Osteoblast (primary cell): ENCODE measurements at regions not wholly inside any gene's neighbourhood (a gene's known extent, or its start where the extent isn't known, plus 50 kb on each side); places are given as distances from the start of the nearest gene placed in this dataset.

Source experiments
- DNase-seq: peaks from one replicate; pipeline ENCODE4 v3.0.0; 2011; ENCODE audit warnings: low spot score, mixed read lengths; ENCODE audit not compliant: insufficient read length; ENCODE audit errors: missing footprints
- H2AFZ ChIP-seq: 2 replicates; pipeline ENCODE4 v1.6.0; 2011; ENCODE audit warnings: mild to moderate bottlenecking, low read length
- H3K27ac ChIP-seq: 2 replicates; pipeline ENCODE4 v1.5.1; 2011; ENCODE audit warnings: mild to moderate bottlenecking, low read depth, low read length, moderate library complexity
- H3K27me3 ChIP-seq: 2 replicates; pipeline ENCODE4 v1.6.0; 2012; ENCODE audit warnings: mild to moderate bottlenecking, control low read depth, inconsistent platforms, low read length, moderate library complexity; ENCODE audit not compliant: insufficient read depth
- H3K36me3 ChIP-seq: 2 replicates; pipeline ENCODE4 v1.5.1; 2011; ENCODE audit warnings: mild to moderate bottlenecking, low read length, control low read depth, moderate library complexity; ENCODE audit not compliant: insufficient read depth
- H3K4me1 ChIP-seq: 2 replicates; pipeline ENCODE4 v1.5.1; 2011; ENCODE audit warnings: mild to moderate bottlenecking, low read length, control low read depth, moderate library complexity; ENCODE audit not compliant: insufficient read depth
- H3K4me2 ChIP-seq: 2 replicates; pipeline ENCODE4 v1.6.0; 2011; ENCODE audit warnings: mild to moderate bottlenecking, low read length; ENCODE audit not compliant: insufficient read depth
- H3K4me3 ChIP-seq: fragments of 200-600 bp; sonication (generic); 3 replicates; pipeline ENCODE4 v1.5.1; 2012; ENCODE audit warnings: mild to moderate bottlenecking, low read length, inconsistent platforms; ENCODE audit not compliant: insufficient read depth
- H3K79me2 ChIP-seq: 2 replicates; pipeline ENCODE4 v1.6.0; 2012; ENCODE audit warnings: mild to moderate bottlenecking, low read length, control low read depth, inconsistent platforms; ENCODE audit not compliant: insufficient read depth
- H3K9me3 ChIP-seq: 2 replicates; pipeline ENCODE4 v1.5.1; 2011; ENCODE audit warnings: low read depth, low read length, control low read depth
- H4K20me1 ChIP-seq: 2 replicates; pipeline ENCODE4 v1.6.0; 2012; ENCODE audit warnings: mild to moderate bottlenecking, low read length, control low read depth; ENCODE audit not compliant: insufficient read depth
- TF ChIP-seq, protein P1 (sequence below): IDR thresholded peaks from 2 replicates; pipeline ENCODE4 v1.5.1; 2011; ENCODE audit warnings: mild to moderate bottlenecking, low read depth, low read length, moderate library complexity; ENCODE audit errors: extremely low read depth

DNA sequence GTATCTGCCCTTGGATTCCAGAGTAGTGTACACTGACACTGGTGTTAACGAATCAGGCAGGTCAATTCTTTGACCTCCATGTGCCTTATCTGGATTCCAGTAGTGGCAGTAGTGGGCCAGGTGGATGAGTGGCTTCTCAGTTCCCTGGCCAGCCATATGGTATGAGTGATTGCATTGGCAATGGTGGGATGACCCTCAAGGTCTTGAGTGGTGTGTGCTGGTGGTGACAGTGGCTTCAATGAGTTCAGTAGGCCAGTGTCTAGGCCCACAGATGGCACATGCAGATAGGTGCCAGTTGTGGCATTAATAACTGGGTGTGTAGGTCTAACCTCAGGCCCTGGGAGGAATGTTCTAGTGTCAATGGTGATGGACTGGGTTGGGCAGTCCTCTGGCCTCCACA lies 674.1 kb upstream of the NXPH2 start:
- DNase-seq: no peak
- no peaks in the 10 kb centered on the region for H3K36me3 ChIP-seq
- H3K4me1 ChIP-seq: no peaks in the 10 kb centered on the region
- H3K27me3 ChIP-seq: no peaks in the 10 kb centered on the region
- peaks cover 5% of the 10 kb centered on the region for H3K9me3 ChIP-seq
- TF ChIP-seq, protein P1, sequence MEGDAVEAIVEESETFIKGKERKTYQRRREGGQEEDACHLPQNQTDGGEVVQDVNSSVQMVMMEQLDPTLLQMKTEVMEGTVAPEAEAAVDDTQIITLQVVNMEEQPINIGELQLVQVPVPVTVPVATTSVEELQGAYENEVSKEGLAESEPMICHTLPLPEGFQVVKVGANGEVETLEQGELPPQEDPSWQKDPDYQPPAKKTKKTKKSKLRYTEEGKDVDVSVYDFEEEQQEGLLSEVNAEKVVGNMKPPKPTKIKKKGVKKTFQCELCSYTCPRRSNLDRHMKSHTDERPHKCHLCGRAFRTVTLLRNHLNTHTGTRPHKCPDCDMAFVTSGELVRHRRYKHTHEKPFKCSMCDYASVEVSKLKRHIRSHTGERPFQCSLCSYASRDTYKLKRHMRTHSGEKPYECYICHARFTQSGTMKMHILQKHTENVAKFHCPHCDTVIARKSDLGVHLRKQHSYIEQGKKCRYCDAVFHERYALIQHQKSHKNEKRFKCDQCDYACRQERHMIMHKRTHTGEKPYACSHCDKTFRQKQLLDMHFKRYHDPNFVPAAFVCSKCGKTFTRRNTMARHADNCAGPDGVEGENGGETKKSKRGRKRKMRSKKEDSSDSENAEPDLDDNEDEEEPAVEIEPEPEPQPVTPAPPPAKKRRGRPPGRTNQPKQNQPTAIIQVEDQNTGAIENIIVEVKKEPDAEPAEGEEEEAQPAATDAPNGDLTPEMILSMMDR: no peak
- H3K27ac ChIP-seq: no peak overlapping the region
- no peak overlapping the region for H3K4me2 ChIP-seq
- no peak overlapping the region for H3K4me3 ChIP-seq
- H2AFZ ChIP-seq: no peak overlapping the region
- H3K79me2 ChIP-seq: no peaks in the 10 kb centered on the region
- H4K20me1 ChIP-seq: no peaks in the 10 kb centered on the region

DNA sequence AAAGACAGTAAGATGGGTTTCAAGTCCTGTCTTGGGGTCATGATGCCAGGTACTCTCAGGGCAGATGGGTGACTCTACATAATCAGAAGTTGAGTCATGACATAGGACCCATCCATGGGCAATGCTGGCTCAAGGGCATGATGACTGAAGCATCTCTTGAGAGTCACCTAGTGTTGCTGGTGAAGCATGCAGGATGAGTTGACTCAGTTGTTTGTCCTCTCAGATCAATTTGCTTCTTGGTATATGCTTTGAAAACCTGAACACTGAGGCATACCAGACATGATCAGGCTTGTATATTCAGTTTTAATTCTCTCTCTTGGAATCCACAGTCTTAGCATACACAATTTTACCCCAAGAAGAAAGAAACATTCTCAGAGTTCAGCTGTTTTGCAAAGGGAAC lies 658.9 kb upstream of the NXPH2 start:
- DNase-seq: no peak
- TF ChIP-seq, protein P1: no peak
- no peak overlapping the region for H3K27ac ChIP-seq

DNA sequence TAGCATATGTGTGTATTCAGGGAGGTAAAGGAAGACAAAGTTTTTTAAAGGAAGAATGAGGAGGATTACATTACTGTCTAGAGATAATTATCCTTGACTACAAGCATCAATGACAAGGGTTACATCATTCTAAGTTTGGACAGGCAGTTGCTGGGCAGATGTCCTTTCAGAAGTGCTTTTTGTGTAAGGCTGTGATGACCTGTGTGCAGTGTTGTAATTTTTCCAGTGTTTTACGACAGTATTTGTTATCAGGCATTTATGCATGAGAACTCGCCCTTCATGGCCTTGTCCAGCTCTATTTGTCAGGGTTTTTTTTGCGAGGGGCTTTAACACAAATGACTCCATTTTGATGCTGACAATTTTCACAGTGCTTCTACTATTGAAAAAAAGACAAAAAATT lies 658.3 kb upstream of the NXPH2 start:
- Histone ChIP-seq H3K36me3 (no peaks in the 10 kb centered on the region), H3K4me2 (no peak overlapping the region), H3K79me2 (no peaks in the 10 kb centered on the region), H4K20me1 (no peaks in the 10 kb centered on the region), H3K4me3 (no peak overlapping the region), H2AFZ (no peak overlapping the region), H3K27me3 (no peaks in the 10 kb centered on the region), H3K9me3 (no peaks in the 10 kb centered on the region), H3K4me1 (no peaks in the 10 kb centered on the region), H3K27ac (no peak overlapping the region)
- DNase-seq: no peak
- TF ChIP-seq, protein P1: no peak

More for the DNA sequence above, 658.9 kb upstream of the NXPH2 start:
- no peaks in the 10 kb centered on the region for H3K9me3 ChIP-seq
- no peaks in the 10 kb centered on the region for H4K20me1 ChIP-seq
- no peak overlapping the region for H2AFZ ChIP-seq
- no peak overlapping the region for H3K4me2 ChIP-seq
- no peak overlapping the region for H3K4me3 ChIP-seq
- no peaks in the 10 kb centered on the region for H3K27me3 ChIP-seq
- no peaks in the 10 kb centered on the region for H3K4me1 ChIP-seq
- H3K79me2 ChIP-seq: no peaks in the 10 kb centered on the region
- H3K36me3 ChIP-seq: no peaks in the 10 kb centered on the region

DNA sequence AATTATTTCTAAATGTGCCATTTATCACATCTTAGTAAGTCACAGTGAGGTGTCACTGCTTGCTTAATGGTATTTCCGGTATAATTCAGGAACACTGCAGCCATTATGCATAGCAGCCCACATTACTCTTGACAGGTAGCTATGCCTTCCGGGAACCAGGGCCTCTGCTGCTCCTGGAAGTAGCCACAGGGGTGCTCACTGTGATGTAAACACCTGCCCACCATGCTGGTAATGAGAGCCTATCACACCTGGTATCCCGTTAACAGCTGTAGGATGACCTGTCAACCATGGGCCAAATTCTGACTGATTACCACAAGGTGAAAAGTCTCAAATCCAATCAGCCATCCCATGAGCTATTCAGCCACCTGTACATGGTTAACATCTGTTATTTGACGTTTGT lies 647.0 kb upstream of the NXPH2 start:
- no peak for DNase-seq
- Histone ChIP-seq H3K27ac (no peak overlapping the region), H3K4me3 (no peak overlapping the region), H4K20me1 (no peaks in the 10 kb centered on the region), H3K79me2 (no peaks in the 10 kb centered on the region), H2AFZ (no peak overlapping the region), H3K9me3 (peaks cover 2% of the 10 kb centered on the region), H3K27me3 (no peaks in the 10 kb centered on the region), H3K4me2 (no peak overlapping the region), H3K36me3 (no peaks in the 10 kb centered on the region), H3K4me1 (no peaks in the 10 kb centered on the region)
- TF ChIP-seq, protein P1: no peak
